SK-N-DZ (cell line): ENCODE measurements at regions not wholly inside any gene's neighbourhood (a gene's known extent, or its start where the extent isn't known, plus 50 kb on each side); places are given as distances from the start of the nearest gene placed in this dataset.

Experiments used
- DNase-seq: peaks from one replicate; pipeline ENCODE4 v3.0.0-alpha.2; 2015; ENCODE audit warnings: low spot score

DNA sequence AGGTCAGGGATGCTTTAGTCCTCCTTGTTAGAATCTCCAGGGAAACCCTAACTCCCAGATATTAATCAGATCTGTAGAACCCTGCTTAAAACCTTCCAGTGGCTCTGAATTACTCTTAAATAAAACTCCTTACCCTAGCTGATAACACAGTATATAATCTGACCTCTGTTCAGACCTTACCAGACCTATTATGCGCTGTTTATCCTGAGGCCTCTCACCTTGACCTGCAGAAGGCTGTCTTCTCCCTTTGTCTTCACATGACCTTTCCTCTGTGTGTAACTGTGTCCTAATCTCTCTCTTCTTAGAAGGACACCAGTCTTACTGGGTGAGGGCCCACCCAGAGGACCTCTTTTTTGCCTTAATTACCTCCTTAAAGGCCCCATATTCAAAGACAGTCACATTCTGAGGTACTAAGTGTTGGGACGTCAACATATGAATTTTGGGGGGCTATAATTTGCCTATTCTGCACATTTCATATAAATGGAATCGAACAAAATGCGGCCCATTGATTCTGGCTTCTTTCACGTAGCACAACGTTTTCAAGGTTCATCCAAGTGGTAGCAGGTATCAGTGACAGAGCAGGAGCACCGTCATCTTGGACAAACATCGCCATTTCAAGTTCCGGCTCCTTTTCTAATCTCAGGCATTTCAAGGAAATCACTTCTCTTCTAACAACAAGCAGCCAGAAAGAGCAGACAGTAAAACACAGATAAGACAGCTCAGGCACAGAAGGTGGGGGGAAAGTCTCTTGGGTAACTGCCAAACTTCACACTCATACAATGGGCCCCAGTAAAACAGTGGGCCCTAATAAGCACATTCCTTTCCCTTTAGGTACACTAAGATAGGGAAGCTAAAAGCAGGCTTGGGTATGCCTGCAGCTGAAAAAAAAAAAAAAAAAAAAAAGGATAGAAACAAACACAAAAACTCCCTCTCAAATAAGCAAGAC is 200.2 kb upstream of the NUDT4 start:
- no peak for DNase-seq

DNA sequence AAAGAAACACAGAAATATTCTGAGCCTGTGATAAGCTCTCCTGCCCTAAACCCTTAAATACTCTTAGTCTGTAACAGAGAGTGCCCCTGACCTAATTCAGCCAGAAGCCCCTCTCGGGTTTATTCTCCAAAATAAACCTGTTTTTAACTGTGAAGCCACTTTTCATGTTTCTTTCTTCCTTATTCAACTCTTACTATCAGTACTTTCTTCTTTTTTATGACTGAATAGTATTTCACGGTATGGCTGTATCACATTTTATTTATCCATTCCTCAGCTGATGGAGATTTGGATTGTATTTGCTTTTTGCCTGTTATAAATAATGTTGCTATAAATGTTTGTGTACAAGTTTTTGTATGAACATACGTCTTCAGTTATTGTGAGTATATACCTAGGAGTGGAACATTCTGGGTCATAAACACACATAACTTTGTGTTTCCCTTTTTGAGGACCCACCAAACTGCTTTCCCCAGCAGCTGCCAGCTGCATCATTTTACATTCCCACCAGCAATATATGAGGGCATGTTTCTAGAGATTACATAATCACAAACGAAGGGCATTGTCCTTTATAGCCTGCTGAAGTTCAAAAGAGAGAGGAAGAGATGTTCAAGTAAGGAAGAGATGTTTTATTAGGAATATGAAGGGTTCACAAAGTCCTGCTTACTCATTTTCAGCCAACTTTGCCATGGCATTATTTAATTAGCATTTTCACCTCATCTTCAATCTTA is 199.4 kb upstream of the NUDT4 start:
- no peak for DNase-seq

- DNase-seq: no peak
These were observed 197.9 kb upstream of the NUDT4 start for GRCh38 chr12:93179792-93180191.

DNA sequence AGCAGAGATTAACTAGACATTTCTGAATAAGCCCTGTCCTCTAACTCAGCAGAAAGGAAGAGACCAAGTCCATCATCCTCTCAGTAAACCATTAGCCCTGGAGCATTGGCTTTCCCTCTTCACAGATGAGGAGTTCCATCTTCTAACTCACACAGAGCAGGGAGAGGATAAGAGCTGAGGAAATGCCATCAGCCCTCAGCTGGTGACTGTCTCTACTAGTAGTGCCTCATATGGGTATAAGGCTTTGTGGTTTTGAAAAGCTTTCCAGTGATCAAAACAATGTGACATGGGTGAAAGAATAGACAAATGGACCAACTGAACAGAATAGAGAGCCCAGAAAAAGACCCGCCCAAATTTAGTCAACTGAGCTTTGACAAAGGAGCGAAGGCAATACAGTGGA is 197.2 kb upstream of the NUDT4 start:
- no peak for DNase-seq

DNA sequence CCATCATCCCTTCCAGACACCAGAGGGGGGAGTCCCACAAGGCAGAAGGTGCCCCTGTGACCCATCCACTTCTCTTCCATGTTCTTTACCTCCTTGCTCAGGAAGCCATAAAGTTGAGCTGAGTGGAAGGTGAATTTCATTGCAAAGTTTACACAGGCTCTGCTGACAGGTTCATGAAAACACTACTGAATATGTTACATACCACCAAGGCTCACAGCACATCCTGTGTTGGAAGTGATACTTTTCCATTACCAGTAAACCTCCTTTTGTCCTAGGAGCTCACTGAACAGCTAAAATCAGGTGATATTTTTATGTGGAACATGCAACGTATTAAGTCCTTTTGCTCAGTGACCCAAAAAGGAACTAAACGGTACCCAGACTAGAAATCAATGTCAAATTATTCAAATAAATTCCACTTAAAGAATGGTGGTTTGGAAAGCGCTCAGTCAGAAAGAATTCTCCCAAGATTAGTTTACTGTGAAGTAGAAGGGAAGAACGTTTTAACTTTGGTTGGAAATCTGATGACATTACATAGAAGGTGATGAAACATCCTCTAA is 196.2 kb upstream of the NUDT4 start:
- no peak for DNase-seq

DNA sequence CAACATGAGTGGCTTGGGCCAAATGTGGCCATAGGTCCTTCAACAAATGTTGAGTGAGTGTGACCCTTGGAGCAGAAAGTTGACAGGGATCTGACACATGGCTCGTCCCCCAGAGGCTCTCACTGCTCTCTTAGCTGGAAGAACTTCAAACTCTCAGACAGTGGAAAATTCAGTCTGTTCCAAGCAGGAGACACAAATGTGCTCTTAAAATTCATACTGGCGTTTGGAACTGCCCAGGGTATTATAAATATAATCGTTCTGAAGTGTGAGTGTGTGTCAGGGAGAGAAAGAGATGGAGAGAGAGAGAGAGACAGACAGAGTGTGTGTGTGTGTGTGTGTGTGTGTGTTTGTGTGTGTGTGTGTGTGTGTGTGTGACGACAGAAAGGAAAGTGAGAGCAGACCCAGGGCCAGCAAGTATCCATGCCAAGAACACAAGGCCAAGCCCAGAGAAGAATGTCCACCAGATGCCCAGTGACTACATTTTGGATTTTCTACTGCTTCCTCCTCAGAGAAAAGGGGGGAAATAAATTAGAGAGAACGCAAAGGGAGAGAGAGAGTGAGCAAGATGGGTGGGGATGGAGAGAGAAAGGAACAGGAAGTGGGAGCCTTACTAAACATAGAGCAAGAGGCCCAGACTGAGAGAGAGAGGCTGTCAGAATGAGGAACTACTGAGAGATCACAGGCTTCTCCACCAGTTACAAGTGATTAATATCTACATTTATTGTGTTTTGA is 193.6 kb upstream of the NUDT4 start:
- no peak for DNase-seq

GRCh38 chr12:93184672-93185368 is 192.9 kb upstream of the NUDT4 start:
- DNase-seq: no peak

DNA sequence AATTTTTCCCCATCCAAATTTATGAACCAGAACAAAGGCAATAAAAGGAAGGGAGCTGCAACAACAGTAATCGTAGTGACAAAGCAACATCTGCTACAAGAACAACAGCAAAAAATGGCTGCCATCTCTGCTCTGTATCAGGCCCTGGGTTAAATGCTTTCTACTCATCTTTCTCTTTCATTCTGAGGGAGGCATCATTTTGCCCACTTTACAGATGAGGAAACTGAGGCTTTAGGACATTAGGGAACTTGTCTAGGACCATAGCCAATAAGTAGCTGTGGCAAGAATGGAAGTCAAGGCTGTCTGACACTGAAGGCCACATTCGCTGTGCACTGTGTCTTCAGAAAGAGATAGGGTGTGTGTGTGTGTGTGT is 192.4 kb upstream of the NUDT4 start:
- no peak for DNase-seq

GRCh38 chr12:93186131-93186530 is 191.6 kb upstream of the NUDT4 start:
- DNase-seq: no peak

DNA sequence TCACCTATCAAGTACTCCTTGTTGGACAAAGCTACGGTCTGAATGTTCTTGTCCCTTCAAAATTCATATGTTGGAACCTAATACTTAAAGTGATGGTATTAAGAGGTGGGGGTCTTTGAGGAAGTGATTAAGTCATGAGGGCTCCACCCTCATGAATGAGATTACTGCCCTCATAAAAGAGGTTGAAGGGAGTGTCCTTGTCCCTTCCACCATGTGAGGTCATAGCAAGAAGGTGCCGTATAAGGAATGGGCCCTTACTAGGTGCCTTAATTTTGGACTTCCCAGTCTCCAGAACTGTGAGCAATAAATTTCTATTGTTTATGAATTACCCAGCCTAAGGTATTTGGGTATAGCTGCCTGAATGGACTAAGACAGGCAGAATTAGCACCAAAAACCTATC is 191.1 kb upstream of the NUDT4 start:
- no peak for DNase-seq

DNA sequence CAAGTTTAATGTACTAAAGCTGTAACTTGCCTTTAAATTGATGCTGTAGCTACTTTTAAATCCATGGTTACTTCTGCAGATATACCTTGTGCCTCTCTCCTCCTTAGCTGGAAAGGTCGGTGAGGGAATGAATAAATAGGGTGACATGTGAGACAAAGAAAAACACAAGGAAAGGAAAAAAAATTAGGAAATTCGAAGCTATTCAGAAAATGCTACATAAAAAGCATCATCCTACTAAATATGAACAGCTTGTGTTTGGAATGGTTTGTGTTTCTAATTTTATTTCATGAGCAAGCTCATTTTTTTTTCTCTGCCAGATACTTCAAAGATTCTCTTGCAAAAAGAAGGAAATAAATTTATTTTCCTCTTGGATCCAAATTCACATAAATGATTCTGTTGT is 186.3 kb upstream of the NUDT4 start:
- DNase-seq: no peak

GRCh38 chr12:93191956-93192355 is 185.8 kb upstream of the NUDT4 start:
- DNase-seq: no peak

GRCh38 chr12:93192878-93193277 is 184.8 kb upstream of the NUDT4 start:
- DNase-seq: no peak

DNA sequence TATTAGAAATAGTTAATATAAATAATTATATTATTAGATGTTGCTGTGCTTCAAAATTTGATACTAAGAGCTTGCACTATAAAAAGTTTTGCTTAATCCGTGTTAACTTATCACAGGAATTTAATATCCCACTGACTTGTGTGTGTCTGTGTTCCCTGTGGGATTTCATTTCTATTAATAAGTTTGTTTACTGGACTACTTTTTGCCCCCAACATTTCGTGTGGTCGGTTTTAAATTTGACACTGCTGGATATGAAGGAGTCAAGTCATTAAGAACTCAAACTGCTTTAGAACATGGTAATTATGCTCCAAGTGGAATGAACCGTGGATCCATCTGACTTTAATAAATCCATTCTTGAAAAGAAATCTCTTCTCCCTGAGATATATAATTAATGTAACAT is 182.2 kb upstream of the NUDT4 start:
- DNase-seq: no peak

GRCh38 chr12:93197067-93197593 is 180.6 kb upstream of the NUDT4 start:
- no peak for DNase-seq

DNA sequence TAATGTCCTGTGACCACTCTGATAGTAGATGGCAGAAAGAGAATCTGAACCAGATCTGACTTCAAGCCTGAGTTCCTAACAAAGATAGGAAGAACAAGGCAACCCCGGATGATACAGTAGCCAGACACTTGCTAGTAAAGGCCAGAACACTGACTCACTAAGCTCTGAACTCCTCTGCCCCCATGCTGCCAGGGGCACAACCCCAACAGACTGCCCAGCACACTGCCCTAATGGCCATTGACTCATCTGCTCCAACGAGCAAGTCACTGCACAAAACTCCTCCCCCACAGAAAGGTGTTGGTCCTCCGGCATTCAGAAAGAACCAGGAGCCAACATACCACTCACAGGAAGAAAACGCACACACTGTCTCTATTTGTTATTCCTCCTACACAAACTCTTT is 179.6 kb upstream of the NUDT4 start:
- DNase-seq: no peak

- no peak for DNase-seq
These were observed 177.9 kb upstream of the NUDT4 start for GRCh38 chr12:93199831-93200236.

GRCh38 chr12:93200291-93200917 is 177.3 kb upstream of the NUDT4 start:
- DNase-seq: no peak

DNA sequence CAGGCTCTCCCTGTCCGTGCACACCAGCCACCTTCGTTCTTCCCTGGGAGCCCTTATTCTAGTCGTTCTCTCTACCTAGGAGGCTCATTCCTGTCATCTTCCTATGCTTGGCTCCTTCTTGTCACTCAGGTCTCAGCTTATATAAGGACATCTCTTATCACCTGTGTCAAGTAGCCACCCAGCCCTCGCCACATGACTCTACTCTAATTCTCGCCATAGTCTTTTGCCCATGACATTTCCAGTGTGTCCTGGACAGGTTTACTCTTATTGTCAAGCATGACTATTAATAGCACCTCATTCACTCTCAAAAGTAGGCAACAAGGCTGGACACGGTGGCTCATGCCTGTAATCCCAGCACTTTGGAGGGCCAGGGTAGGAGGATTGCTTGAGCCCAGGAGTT is 175.7 kb upstream of the NUDT4 start:
- no peak for DNase-seq

DNA sequence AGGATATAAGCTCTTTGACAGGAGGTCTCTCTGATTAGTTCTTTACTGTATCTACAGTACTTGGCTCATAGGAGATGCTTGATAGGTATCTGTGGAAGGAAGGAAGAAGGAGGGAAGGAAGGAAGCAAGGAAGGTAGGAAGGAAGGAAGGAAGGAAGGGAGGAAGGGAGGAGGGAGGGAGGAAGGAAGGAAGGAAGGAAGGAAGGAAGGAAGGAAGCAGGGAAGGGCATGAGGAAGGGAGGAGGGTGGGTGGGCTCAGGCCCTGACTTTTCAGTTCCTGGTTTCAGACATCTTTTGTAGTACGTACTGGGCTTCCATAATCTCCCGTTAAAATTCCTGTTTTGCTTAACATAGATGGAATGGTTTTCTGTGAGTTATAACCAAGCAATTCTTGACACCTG is 175.0 kb upstream of the NUDT4 start:
- no peak for DNase-seq

- no peak for DNase-seq
These were observed 174.4 kb upstream of the NUDT4 start for GRCh38 chr12:93203361-93203760.
